K562 (cell line): ENCODE measurements at regions not wholly inside any gene's neighbourhood (a gene's known extent, or its start where the extent isn't known, plus 50 kb on each side); places are given as distances from the start of the nearest gene placed in this dataset.

ENCODE experiments used
- ATAC-seq: fragments of 200-7000 bp; cut with Tn5 transposase; 3 replicates; pipeline ENCODE4 v1.9.1; 2020; ENCODE audit warnings: moderate library complexity
- BruUV-seq: library from RNA; stranded (reverse); fragments of 400-500 nt; replicated peaks from 2 replicates; lab custom pipeline; 2021; lab: Mats Ljungman, UMichigan
- CTCF ChIA-PET: fragments of 300-600 bp; formaldehyde crosslinking; extraction: SDS; loops from one replicate; lab custom pipeline; 2021; ENCODE audit warnings: low intra/inter-chr PET ratio; lab: Yijun Ruan, JAX
- POLR2A ChIA-PET: fragments of 300-600, 350-650 bp; sonication (Branson Sonifier 250); formaldehyde crosslinking; extraction: SDS; loops from one replicate; lab custom pipeline; 2021; ENCODE audit warnings: antibody characterized with exemption, inconsistent platforms; lab: Yijun Ruan, JAX
- DNase-seq, 4 experiments: peaks; one replicate each; pipeline versions ENCODE4 v3.0.0 to v3.0.0-alpha.2; 2011 to 2018; ENCODE audit warnings: low spot score in 3 of 4, mixed read lengths in 3 of 4; ENCODE audit errors: extremely low read depth in 1 of 4
- FAIRE-seq: peaks from 2 replicates; lab custom pipeline; 2011; peaks lifted over from hg19 to GRCh38; lab: Jason Lieb, UNC
- H2AFZ ChIP-seq: 2 replicates; pipeline ENCODE4 v1.6.0; 2011; ENCODE audit warnings: low read depth, low read length, control low read depth, inconsistent platforms
- H3K27ac ChIP-seq: fragments of 200-600 bp; 3 replicates; pipeline ENCODE4 v1.8.0; 2011; ENCODE audit warnings: low read depth, mild to moderate bottlenecking, control low read depth, inconsistent platforms, low read length, moderate library complexity, mixed read lengths; ENCODE audit errors: extremely low read depth
- H3K27me3 ChIP-seq, 2 experiments: fragments of 300-600 bp in 1 of 2; 2 replicates in 1 of 2; 3 replicates in 1 of 2; pipeline versions ENCODE4 v1.6.0 to v1.8.0; 2011; ENCODE audit warnings: inconsistent platforms in 2 of 2, low read length in 2 of 2, mild to moderate bottlenecking in 1 of 2, mixed read lengths in 1 of 2, moderate library complexity in 1 of 2; ENCODE audit not compliant: control insufficient read depth in 2 of 2, insufficient read depth in 2 of 2
- H3K36me3 ChIP-seq: fragments of 300-600 bp; 3 replicates; pipeline ENCODE4 v1.8.0; 2011; ENCODE audit warnings: mild to moderate bottlenecking, low read length, inconsistent platforms; ENCODE audit not compliant: control insufficient read depth, insufficient read depth
- H3K4me1 ChIP-seq, 2 experiments: fragments of 200-600 bp in 1 of 2; replicated peaks in 1 of 2; 2 replicates in 1 of 2; 3 replicates in 1 of 2; pipeline versions ENCODE4 v1.5.1 to v1.8.0; 2011; ENCODE audit warnings: inconsistent platforms in 2 of 2, low read length in 2 of 2, mild to moderate bottlenecking in 1 of 2, mixed read lengths in 1 of 2, moderate library complexity in 1 of 2; ENCODE audit not compliant: control insufficient read depth in 2 of 2, insufficient read depth in 2 of 2
- H3K4me2 ChIP-seq: 2 replicates; pipeline ENCODE4 v1.6.1; 2011; ENCODE audit warnings: low read length, control low read depth, inconsistent platforms, mixed read lengths; ENCODE audit not compliant: insufficient read depth
- H3K4me3 ChIP-seq: fragments of 200-600 bp; sonication (generic), shearing (Covaris generic); 2 replicates; pipeline ENCODE4 v1.5.1; 2016; ENCODE audit warnings: control low read depth, inconsistent platforms
- H3K79me2 ChIP-seq: fragments of 200-600 bp; 3 replicates; pipeline ENCODE4 v1.8.0; 2011; ENCODE audit warnings: low read length, inconsistent platforms; ENCODE audit not compliant: control insufficient read depth, insufficient read depth
- H3K9ac ChIP-seq, 2 experiments: 2 replicates each; pipeline versions ENCODE4 v1.6.0 to v1.6.1; 2011; ENCODE audit warnings: low read depth in 2 of 2, low read length in 2 of 2, control low read depth in 1 of 2, inconsistent platforms in 1 of 2, mild to moderate bottlenecking in 1 of 2, mixed read lengths in 1 of 2; ENCODE audit not compliant: insufficient read depth in 1 of 2
- H3K9me1 ChIP-seq: one replicate; pipeline ENCODE4 v1.6.0; 2011; ENCODE audit warnings: inconsistent platforms, mild to moderate bottlenecking, low read length, moderate library complexity; ENCODE audit not compliant: control insufficient read depth, insufficient read depth
- H3K9me3 ChIP-seq: replicated peaks from 2 replicates; pipeline ENCODE4 v1.5.1; 2011; ENCODE audit warnings: low read depth, low read length, inconsistent platforms; ENCODE audit not compliant: control insufficient read depth, insufficient read depth
- H4K20me1 ChIP-seq: replicated peaks from 2 replicates; pipeline ENCODE4 v1.6.1; 2011; ENCODE audit warnings: low read length, inconsistent platforms, mixed read lengths; ENCODE audit not compliant: control insufficient read depth, insufficient read depth
- ATF1 ChIP-seq, 2 experiments: fragments of 450-650 bp in 1 of 2; IDR thresholded peaks; 2 replicates each; pipeline ENCODE4 v1.6.1; 2016; ENCODE audit warnings: missing compliant biosample characterization in 1 of 2, missing genetic modification characterization in 1 of 2
- BRF1 ChIP-seq: IDR thresholded peaks from 3 replicates; pipeline ENCODE4 v1.6.1; 2011; ENCODE audit warnings: borderline replicate concordance, mild to moderate bottlenecking; ENCODE audit not compliant: insufficient read length; ENCODE audit errors: extremely low read depth
- CBFA2T3 ChIP-seq: fragments of 450-650 bp; IDR thresholded peaks from 2 replicates; pipeline ENCODE4 v1.6.1; 2017
- GTF3C2 ChIP-seq: IDR thresholded peaks from 3 replicates; pipeline ENCODE4 v1.6.1; 2011; ENCODE audit warnings: borderline replicate concordance, mild to moderate bottlenecking, moderate library complexity; ENCODE audit not compliant: insufficient read length; ENCODE audit errors: extremely low read depth
- MAX ChIP-seq: sonication (generic); formaldehyde crosslinking; IDR thresholded peaks from 2 replicates; pipeline ENCODE4 v1.9.0; 2022; ENCODE audit warnings: mild to moderate bottlenecking, missing genetic modification reagents
- NFYB ChIP-seq: IDR thresholded peaks from 2 replicates; pipeline ENCODE4 v1.6.1; 2011; ENCODE audit warnings: mild to moderate bottlenecking, moderate library complexity; ENCODE audit not compliant: insufficient read length; ENCODE audit errors: extremely low read depth
- PHB2 ChIP-seq: fragments of 450-650 bp; IDR thresholded peaks from 2 replicates; pipeline ENCODE4 v1.6.1; 2017; ENCODE audit warnings: low read depth
- RB1 ChIP-seq: fragments of 450-650 bp; IDR thresholded peaks from 2 replicates; pipeline ENCODE4 v1.6.1; 2017; ENCODE audit warnings: low read depth, mild to moderate bottlenecking
- RFX1 ChIP-seq: fragments of 450-650 bp; IDR thresholded peaks from 2 replicates; pipeline ENCODE4 v1.6.1; 2016; ENCODE audit warnings: mild to moderate bottlenecking, moderate library complexity
- SAFB2 ChIP-seq: fragments of 200-400 bp; formaldehyde crosslinking; IDR thresholded peaks from 2 replicates; pipeline ENCODE4 v1.6.1; 2018; ENCODE audit warnings: borderline replicate concordance, low read length, low read depth, moderate library complexity; ENCODE audit not compliant: severe bottlenecking
- SRSF9 ChIP-seq: fragments of 200-400 bp; formaldehyde crosslinking; IDR thresholded peaks from 2 replicates; pipeline ENCODE4 v1.6.1; 2017; ENCODE audit warnings: low read depth, low read length, borderline replicate concordance
- TOE1 ChIP-seq, 2 experiments: fragments of 450-650 bp in 1 of 2; sonication (generic) in 1 of 2; formaldehyde crosslinking in 1 of 2; IDR thresholded peaks; 2 replicates each; pipeline versions ENCODE4 v1.7.1 to v1.8.0; 2016 to 2022; ENCODE audit warnings: borderline replicate concordance in 2 of 2, mild to moderate bottlenecking in 2 of 2, antibody characterized with exemption in 1 of 2, inconsistent platforms in 1 of 2, low read depth in 1 of 2, missing genetic modification reagents in 1 of 2, moderate library complexity in 1 of 2
- ZNF655 ChIP-seq: fragments of 250-450 bp; sonication (Bioruptor Pico); IDR thresholded peaks from 2 replicates; pipeline ENCODE4 v1.5.0; 2021
- WGBS: fragments of 100-300 bp; shearing (Covaris generic); methylation state at CpG from one replicate; pipeline ENCODE4 v1.1.6; 2016; ENCODE audit warnings: low coverage, mixed read lengths; ENCODE audit not compliant: insufficient coverage; ENCODE audit errors: missing lambda C conversion rate; 5-methylcytosine and 5-hydroxymethylcytosine counted together
- in situ Hi-C: fragments of 300-500 bp; cut with MboI; formaldehyde crosslinking; loops from 4 replicates; pipeline ENCODE4 v1.15.0; 2018; ENCODE audit warnings: inconsistent platforms, mixed read lengths
- intact Hi-C: fragments of 100-400 bp; cut with micrococcal nuclease; formaldehyde crosslinking; loops from 2 replicates; pipeline ENCODE4 v1.14.2; 2022

GRCh38 chr4:163269166-163269565, 63.2 kb downstream of the NPY1R start:
- no TSS peak for BruUV-seq
- H3K36me3 ChIP-seq = no peaks in the 10 kb centered on the region
- 0 out of 2 replicates have a peak overlapping the region, but pooled peaks have one; percentile 87 for H2AFZ ChIP-seq
- FAIRE-seq (peak; percentile 52), ATAC-seq (peak; percentile 38), DNase-seq (peak; percentile 19 to 50 (median 30))
- in situ Hi-C loops = no loop called here
- H3K4me3 ChIP-seq = no peak overlapping the region
- no peaks in the 10 kb centered on the region; a peak in 1 of 5 replicates for H3K27me3 ChIP-seq
- H4K20me1 ChIP-seq = no peaks in the 10 kb centered on the region
- peaks cover 4 to 24% of the 10 kb centered on the region in 2 experiments; a peak in 4 of 5 replicates for H3K4me1 ChIP-seq
- TF ChIP-seq ATF1 (CRISPR knock-in tag; IDR thresholded peaks at IDR 0.05) = no peak
- TF ChIP-seq ATF1 (tag; IDR thresholded peaks at IDR 0.05) = no peak
- peak; percentile 25; the same call in 1 of the 2 replicates for TF ChIP-seq CBFA2T3
- no peak for TF ChIP-seq GTF3C2
- no peak for TF ChIP-seq SAFB2
- TF ChIP-seq ZNF655 (CRISPR knock-in tag) = no peak
- no peak for TF ChIP-seq PHB2
- TF ChIP-seq BRF1 = no peak
- peak; percentile 32 for TF ChIP-seq NFYB
- no peak for TF ChIP-seq TOE1 (IDR thresholded peaks at IDR 0.05; ENCODE audit: borderline replicate concordance)
- TF ChIP-seq TOE1 (CRISPR knock-in tag; IDR thresholded peaks at IDR 0.05; ENCODE audit: borderline replicate concordance, low read depth) = no peak
- TF ChIP-seq RB1 = no peak
- TF ChIP-seq RFX1 = peak; percentile 64
- TF ChIP-seq SRSF9 = no peak
- TF ChIP-seq MAX (CRISPR knock-in tag) = no peak
- POLR2A ChIA-PET = no interaction called here
- no peaks in the 10 kb centered on the region for H3K9me3 ChIP-seq
- CTCF ChIA-PET = no interaction called here
- H3K9ac ChIP-seq = no peak overlapping the region
- 3% methylated on average over 2 of the region's 2 CpGs for WGBS
- H3K27ac ChIP-seq = no peak overlapping the region
- H3K4me2 ChIP-seq = peak overlapping the region; percentile 56
- intact Hi-C loops = no loop called here
- no peaks in the 10 kb centered on the region for H3K79me2 ChIP-seq
- H3K9me1 ChIP-seq = no peaks in the 10 kb centered on the region
